Suprapubic skin (tissue), 4 donors: ENCODE measurements at regions not wholly inside any gene's neighbourhood (a gene's known extent, or its start where the extent isn't known, plus 50 kb on each side); places are given as distances from the start of the nearest gene placed in this dataset.
"Not testable (repeated sequence)": the region's sequence is repeated elsewhere in the genome, so short reads cannot be mapped to it uniquely, and the experiment has no call there.

ENCODE experiments used
- CTCF ChIP-seq, 2 donors: fragments of 200-600 bp in 1 of 2; fragments of 450-650 bp in 1 of 2; sonication (generic) in 1 of 2; IDR thresholded peaks; one replicate each; pipeline ENCODE4 v1.5.1; 2016 to 2019; ENCODE audit warnings: antibody characterized with exemption in 2 of 2, mild to moderate bottlenecking in 1 of 2, moderate library complexity in 1 of 2
- POLR2A ChIP-seq, 2 donors: fragments of 450-650 bp; IDR thresholded peaks; one replicate each; pipeline ENCODE4 v1.6.1; 2017; ENCODE audit warnings: antibody characterized with exemption in 2 of 2, mild to moderate bottlenecking in 2 of 2, moderate library complexity in 2 of 2
- POLR2AphosphoS5 ChIP-seq, 3 donors: sonication (generic); formaldehyde crosslinking; IDR thresholded peaks; one replicate each; pipeline ENCODE4 v1.6.1; 2017; ENCODE audit warnings: antibody characterized with exemption in 3 of 3

GRCh38 chr3:35454819-35455218, 184.5 kb upstream of the ARPP21 start:
- TF ChIP-seq CTCF, POLR2A, POLR2AphosphoS5 (IDR thresholded peaks at IDR 0.05): not testable (repeated sequence)
